ENCODE measurements at regions not wholly inside any gene's neighbourhood (a gene's known extent, or its start where the extent isn't known, plus 50 kb on each side); places are given as distances from the start of the nearest gene placed in this dataset.
A peak's percentile ranks its signal among the peaks of the same experiment; 100 is the strongest.

GRCh38 chr1:221641811-221642210 is 100.1 kb downstream of the DUSP10 start:
- Histone ChIP-seq H2AFZ (ENCODE audit: low read depth, low read length) (no peak overlapping the region), H3K9me3 (ENCODE audit: low read length) (no peaks in the 10 kb centered on the region), H3K4me2 (ENCODE audit: low read length) (no peak overlapping the region), H3K4me3 (ENCODE audit: low read length) (no peak overlapping the region), H3K79me2 (replicated peaks; ENCODE audit: insufficient read depth, low read length) (no peaks in the 10 kb centered on the region), H3K9me2 (ENCODE audit: insufficient read depth, low read length) (no peaks in the 10 kb centered on the region), H3K36me3 (ENCODE audit: insufficient read depth, low read length) (no peaks in the 10 kb centered on the region), H3K9ac (ENCODE audit: low read length) (no peak overlapping the region), H3K27me3 (ENCODE audit: insufficient read depth, low read depth, low read length) (no peaks in the 10 kb centered on the region), H3F3A (ENCODE audit: insufficient read depth, low read length, poor library complexity, severe bottlenecking) (peaks cover 11% of the 10 kb centered on the region), H4K20me1 (ENCODE audit: insufficient read depth) (no peaks in the 10 kb centered on the region), H3K27ac (ENCODE audit: low read length) (no peak overlapping the region)
- no peak for TF ChIP-seq CTCF (IDR thresholded peaks at IDR 0.05; ENCODE audit: poor library complexity, severe bottlenecking)
- no peak for TF ChIP-seq SMC3 (conservative IDR thresholded peaks at IDR 0.05; ENCODE audit: poor library complexity)
- no peak for TF ChIP-seq EP300 (conservative IDR thresholded peaks at IDR 0.05; ENCODE audit: poor library complexity, severe bottlenecking)
- no peak for TF ChIP-seq EZH2 (IDR thresholded peaks at IDR 0.05; ENCODE audit: borderline replicate concordance, insufficient read depth, low read length, poor library complexity, severe bottlenecking)
- TF ChIP-seq POLR2AphosphoS5 (IDR thresholded peaks at IDR 0.05), result no peak
- no peak for TF ChIP-seq REST (IDR thresholded peaks at IDR 0.05; ENCODE audit: borderline replicate concordance)
- TF ChIP-seq RAD21 (conservative IDR thresholded peaks at IDR 0.05), result no peak
- TF ChIP-seq TAF1 (IDR thresholded peaks at IDR 0.05; ENCODE audit: low read depth), result no peak
- TF ChIP-seq MXI1 (conservative IDR thresholded peaks at IDR 0.05; ENCODE audit: poor library complexity, severe bottlenecking), result no peak

- TF ChIP-seq RAD21 (conservative IDR thresholded peaks at IDR 0.05), result no peak
- no peak for TF ChIP-seq EP300 (conservative IDR thresholded peaks at IDR 0.05; ENCODE audit: poor library complexity, severe bottlenecking)
- no peak for TF ChIP-seq CTCF (IDR thresholded peaks at IDR 0.05; ENCODE audit: poor library complexity, severe bottlenecking)
- no peak for TF ChIP-seq REST (IDR thresholded peaks at IDR 0.05; ENCODE audit: borderline replicate concordance)
- TF ChIP-seq TAF1 (IDR thresholded peaks at IDR 0.05; ENCODE audit: low read depth), result no peak
- TF ChIP-seq EZH2 (IDR thresholded peaks at IDR 0.05; ENCODE audit: borderline replicate concordance, insufficient read depth, low read length, poor library complexity, severe bottlenecking), result no peak
- H3K79me2 ChIP-seq (replicated peaks; ENCODE audit: insufficient read depth, low read length), result no peaks in the 10 kb centered on the region
- H3K4me2 ChIP-seq (ENCODE audit: low read length), result no peak overlapping the region
- H2AFZ ChIP-seq (ENCODE audit: low read depth, low read length), result no peak overlapping the region
- no peak overlapping the region for H3K4me3 ChIP-seq (ENCODE audit: low read length)
- peaks cover 11% of the 10 kb centered on the region for H3F3A ChIP-seq (ENCODE audit: insufficient read depth, low read length, poor library complexity, severe bottlenecking)
- no peaks in the 10 kb centered on the region for H3K9me2 ChIP-seq (ENCODE audit: insufficient read depth, low read length)
- H3K27ac ChIP-seq (ENCODE audit: low read length), result peak overlapping the region; percentile 68
- H3K36me3 ChIP-seq (ENCODE audit: insufficient read depth, low read length), result no peaks in the 10 kb centered on the region
- no peak overlapping the region for H3K9ac ChIP-seq (ENCODE audit: low read length)
- H4K20me1 ChIP-seq (ENCODE audit: insufficient read depth), result no peaks in the 10 kb centered on the region
- H3K27me3 ChIP-seq (ENCODE audit: insufficient read depth, low read depth, low read length), result no peaks in the 10 kb centered on the region
- no peaks in the 10 kb centered on the region for H3K9me3 ChIP-seq (ENCODE audit: low read length)
Measured at GRCh38 chr1:221643404-221644144, 98.3 kb downstream of the DUSP10 start.
